Right forelimb (tissue), 1 donor: ENCODE measurements at regions not wholly inside any gene's neighbourhood (a gene's known extent, or its start where the extent isn't known, plus 50 kb on each side); places are given as distances from the start of the nearest gene placed in this dataset.
"Not testable (repeated sequence)": the region's sequence is repeated elsewhere in the genome, so short reads cannot be mapped to it uniquely, and the experiment has no call there.

ENCODE experiments used
- DNase-seq: peaks from one replicate; pipeline ENCODE4 v3.0.0-alpha.2; 2018

- DNase-seq = no peak
These were observed 199.9 kb downstream of the SHOX start for GRCh38 chrX:830532-830931.

DNA sequence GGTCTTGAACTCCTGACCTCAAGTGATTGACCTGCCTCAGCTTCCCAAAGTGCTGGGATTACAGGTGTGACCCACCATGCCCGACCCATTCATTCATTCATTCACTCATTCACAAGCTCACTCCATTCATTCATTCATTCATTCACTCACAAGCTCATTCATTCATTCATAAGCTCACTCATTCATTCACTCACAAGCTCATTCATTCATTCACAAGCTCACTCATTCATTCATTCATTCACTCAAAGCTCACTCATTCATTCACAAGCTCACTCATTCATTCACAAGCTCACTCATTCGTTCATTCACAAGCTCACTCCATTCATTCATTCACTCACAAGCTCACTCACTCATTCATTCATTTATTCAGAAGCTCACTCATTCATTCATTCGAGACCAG is 198.6 kb downstream of the SHOX start:
- DNase-seq = no peak

GRCh38 chrX:828411-828959 is 197.9 kb downstream of the SHOX start:
- no peak for DNase-seq

DNA sequence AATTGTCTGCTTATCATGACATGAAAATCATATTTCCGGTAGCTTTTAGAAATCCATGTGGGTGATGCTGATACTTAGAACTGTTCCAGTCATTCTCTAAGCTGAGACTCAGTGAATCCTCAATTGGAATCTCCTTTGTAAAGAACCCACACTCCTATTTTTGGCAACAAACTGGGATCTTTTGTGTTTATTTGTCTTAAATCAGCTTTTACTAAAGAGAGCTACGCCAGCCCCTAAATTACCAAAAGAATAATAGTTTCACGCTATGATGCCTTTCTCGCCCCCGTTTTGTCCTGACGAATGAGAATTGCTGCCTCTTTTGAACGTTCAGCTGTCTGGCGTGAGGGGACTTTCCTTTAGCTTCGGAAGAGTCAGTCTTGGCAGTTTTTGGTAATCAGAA is 195.9 kb downstream of the SHOX start:
- DNase-seq = no peak

DNA sequence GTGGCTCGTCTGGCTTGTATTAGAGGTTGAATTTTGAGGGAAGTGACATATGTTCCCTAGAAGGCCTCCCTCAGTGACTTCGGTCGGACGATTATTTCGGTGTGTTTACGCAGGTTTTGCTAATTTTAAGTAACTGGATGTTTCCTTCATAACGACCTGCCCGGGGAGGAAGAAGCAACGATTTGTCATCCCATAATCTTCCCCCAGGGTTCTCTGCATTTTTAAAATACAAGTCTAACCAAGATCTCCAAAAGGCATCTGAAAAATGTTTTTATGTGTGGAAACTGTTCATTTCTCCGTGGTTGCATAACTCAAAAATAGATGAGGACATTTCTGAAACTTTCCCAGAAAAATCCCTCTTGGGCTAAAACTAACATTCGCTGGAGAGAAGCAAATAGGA is 195.4 kb downstream of the SHOX start:
- DNase-seq = no peak

GRCh38 chrX:823073-823472 is 192.5 kb downstream of the SHOX start:
- DNase-seq = not testable (repeated sequence)

DNA sequence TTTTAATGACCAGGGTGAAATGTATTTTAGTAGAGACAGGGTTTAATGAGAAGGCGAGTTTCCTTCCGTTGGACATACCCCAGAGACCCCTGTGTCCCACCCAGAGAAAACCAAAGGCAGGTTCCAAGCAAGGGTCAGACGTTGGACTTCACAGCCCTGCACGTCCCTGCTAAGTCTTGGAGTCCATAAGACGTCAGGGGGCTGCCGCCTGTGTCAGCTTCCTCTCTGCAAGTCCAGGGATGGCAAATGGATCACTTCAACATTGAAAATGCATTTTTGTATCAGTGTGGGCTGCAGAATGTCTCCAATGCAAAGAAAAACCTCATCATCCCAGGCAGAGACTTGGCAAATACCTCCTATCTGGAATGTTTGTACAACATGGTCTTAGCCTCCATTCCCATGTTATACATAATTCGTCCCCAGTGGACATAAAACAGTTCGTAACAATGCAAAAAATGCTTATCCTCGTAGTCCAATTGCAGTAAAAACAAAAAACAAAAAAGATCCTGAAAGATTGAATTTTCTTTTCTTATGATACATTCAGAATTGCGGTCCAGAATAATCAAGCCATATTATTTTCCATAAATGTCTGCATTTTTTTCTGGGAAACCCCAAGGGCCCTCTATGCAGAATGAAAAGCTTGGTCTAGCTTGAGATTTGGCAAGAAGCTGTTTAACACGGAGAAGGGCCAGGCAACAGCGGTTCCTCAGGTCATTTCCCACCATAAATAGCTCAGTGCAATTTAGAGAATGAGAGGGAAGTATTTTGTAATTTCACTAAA is 190.9 kb downstream of the SHOX start:
- no peak for DNase-seq

DNA sequence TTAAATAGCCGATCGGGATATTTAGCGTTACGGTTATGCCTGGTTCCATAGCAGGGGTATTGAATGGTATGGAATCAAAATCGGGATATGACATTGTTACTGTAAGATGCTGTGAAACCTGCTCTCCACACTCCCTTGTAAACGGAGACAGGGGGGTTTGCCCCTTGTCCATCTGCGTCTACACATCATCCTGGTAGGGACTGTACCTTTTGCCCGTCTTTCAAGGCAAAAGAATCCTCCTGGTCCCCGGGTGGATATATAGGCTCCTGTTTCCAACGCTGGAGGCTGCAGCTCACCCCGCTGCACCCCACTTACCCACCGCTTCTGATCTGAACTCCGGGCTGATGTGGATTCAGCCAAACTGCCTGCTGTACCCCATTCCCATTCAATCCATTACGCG is 189.1 kb downstream of the SHOX start:
- no peak for DNase-seq

- no peak for DNase-seq
These were observed 187.2 kb downstream of the SHOX start for GRCh38 chrX:817759-818300.

GRCh38 chrX:817147-817546 is 186.6 kb downstream of the SHOX start:
- DNase-seq = not testable (repeated sequence)

DNA sequence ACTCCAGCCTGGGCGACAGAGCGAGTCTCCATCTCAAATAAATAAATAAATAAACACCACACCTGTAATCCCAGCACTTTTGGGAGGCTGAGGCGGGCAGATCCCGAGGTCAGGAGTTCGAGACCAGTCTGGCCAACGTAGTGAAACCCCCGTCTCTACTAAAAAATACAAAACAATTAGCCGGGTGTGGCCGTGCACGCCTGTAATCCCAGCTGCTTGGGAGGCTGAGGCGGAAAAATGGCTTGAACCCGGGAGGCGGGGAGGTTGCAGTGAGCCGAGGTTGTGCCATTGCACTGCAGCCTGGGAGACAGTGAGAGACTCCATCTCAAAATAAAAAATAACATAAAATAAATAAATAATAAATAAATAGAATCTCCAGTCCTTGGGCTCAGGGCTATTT is 185.8 kb downstream of the SHOX start:
- DNase-seq = no peak

DNA sequence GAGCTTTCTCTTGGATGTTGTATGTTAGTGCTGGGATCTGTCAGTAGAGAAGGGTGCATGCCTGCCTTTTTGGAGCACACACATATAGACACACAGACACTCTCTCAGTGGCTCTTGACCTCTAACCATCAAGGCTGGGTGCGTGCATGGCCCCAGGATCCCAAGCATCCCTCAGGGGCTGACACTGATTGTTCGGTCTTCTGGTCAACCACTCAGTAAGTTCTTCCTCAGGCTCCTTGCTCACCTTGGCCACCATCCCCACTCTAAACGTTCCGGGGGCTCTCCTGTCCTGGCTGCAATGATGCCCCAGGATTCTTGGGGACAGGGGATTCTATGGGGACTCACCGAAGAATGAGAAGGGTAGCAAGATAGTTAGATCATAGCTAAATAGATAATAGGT is 179.6 kb downstream of the SHOX start:
- DNase-seq = no peak

DNA sequence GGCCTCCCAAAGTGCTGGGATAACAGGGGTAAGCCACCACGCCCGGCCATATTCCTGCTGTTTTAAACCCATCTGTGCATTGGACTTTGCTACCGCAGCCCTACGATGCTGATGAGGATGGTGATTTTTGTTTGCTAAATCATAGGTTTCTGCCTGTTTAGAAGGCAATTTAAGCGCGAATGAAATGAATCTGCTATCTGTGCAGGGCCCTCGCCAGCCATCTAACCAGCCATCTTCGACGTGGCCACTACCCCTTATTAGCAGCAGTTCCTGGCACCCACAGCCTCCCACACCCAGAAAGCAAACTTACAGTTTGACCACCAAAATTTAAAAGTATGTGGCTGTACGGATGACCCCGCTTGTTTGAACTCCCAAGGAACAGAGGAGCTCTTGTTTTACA is 178.5 kb downstream of the SHOX start:
- no peak for DNase-seq

DNA sequence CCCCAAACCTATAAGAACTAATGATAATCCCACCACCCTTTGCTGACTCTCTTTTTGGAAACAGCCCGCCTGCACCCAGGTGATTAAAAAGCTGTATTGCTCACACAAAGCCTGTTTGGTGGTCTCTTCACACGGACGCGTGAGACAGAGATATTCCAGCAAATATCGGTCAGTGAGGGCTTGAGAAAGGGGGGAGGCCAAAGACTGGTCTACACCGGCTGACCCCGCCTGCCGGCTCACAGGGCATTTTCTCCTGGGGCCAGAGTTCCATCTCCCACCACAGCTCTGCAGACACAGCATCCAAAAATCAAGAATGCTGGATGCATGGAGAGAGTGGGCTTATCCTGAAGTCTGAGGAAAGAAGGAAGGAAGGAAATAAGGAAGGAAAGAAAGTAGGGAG is 176.0 kb downstream of the SHOX start:
- DNase-seq = no peak

GRCh38 chrX:805988-806387 is 175.4 kb downstream of the SHOX start:
- no peak for DNase-seq

GRCh38 chrX:805103-805670 is 174.6 kb downstream of the SHOX start:
- no peak for DNase-seq

DNA sequence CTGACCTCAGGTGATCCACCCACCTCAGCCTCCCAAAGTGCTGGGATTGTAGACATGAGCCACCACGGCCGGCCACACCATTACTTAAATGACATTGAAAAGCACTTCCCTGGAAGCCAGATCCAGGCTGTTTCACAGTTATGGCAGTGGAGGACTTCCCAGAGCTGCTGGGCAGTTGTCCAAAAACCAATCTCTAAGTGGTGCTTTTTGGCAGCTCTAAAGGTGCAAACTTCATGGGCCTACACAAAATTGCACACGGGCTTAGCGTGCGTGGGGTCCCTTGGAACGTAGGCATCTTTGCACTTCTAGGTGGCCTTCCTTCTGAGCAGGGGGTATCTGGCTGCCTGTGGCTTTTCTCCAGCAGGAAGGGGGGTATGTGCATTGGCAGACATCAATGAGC is 172.3 kb downstream of the SHOX start:
- DNase-seq = no peak

DNA sequence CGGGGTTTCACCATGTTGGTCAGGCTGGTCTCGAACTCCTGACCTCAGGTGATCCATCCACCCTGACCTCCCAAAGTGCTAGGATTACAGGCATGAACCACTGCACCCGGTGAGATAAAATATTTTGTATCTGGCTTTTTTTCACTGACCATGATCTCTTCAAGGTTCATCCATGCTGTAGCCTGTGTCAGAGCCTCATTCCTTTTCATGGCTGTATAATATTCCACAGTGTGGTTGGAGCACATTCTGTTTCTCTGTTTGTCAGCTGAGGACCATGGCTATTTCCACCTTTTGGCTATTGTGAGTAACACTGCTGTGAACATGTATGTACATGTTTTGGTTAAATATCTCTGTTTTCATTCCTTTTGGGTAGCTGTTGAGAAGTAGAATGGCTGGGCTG is 169.2 kb downstream of the SHOX start:
- DNase-seq = no peak

DNA sequence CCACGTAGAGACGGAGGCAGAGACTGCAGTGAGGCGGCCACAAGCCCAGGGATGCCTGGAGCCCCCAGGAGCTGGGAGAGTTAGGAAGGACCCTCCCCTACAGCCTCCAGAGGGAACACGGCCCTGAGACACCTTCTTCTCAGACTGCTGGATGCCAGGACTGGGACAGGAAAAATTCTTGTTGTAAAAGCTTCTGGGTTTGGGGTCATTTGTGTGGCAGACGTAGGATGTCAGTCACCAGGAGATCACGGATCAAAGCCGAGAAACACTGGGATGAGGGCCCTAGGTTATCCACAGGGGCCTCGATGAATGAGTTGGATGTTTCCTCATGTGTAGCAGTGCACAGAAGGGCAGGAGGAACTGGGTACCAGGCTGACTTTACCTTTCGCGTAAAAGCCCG is 163.7 kb downstream of the SHOX start:
- DNase-seq = no peak

DNA sequence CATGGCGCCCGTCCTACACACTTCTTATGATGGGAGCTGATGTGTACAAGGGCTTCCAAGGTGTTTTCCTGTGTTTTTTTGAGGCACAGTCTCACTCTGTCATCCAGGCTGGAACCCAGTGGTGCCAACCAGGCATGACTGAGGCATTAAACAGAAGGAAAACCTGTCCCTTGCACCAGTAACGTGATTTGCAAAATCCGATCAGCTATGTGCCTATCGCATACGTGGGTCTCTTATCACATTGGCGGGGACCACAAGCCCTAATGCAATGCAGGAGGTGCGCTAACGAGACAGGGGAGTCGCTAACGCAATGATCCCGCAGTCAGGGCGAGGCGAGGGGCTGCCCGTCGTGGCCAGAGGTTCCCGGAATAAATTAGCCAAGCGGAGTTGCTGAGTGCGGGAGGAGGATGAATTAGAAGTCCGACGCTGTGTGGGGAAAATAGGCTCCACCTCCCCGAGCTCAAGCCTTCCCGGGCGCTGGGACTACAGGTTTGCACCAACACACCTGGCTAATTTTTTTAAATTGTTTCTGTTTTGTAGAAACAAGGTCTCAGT is 162.7 kb downstream of the SHOX start:
- DNase-seq = no peak

- DNase-seq = no peak
These were observed 161.0 kb downstream of the SHOX start for GRCh38 chrX:791479-792034.

DNA sequence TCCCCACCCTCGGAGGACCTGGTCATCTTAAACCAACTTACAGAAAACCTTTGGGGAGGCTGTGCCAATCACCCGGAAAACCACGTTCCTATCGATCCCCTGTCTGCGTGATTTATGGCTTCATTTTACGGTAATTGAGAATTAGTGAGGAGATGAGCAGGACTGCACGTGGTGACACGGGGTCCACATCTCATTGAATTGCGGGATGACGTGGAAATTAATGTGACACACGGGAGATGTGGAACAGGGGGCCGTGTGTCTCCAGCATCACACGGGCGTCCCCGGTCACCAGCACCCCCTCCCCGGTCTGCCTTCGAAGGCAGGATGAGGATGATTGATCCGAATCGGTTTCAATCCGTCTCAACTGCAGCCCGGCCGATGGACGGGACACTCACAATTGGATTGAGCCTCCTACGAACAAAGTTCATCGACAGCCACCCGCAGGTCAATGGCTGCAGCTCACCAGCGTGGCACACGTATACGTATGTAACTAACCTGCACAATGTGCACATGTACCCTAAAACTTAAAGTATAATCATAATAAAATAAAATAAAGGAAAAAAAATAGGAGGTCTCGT is 160.3 kb downstream of the SHOX start:
- DNase-seq = no peak

DNA sequence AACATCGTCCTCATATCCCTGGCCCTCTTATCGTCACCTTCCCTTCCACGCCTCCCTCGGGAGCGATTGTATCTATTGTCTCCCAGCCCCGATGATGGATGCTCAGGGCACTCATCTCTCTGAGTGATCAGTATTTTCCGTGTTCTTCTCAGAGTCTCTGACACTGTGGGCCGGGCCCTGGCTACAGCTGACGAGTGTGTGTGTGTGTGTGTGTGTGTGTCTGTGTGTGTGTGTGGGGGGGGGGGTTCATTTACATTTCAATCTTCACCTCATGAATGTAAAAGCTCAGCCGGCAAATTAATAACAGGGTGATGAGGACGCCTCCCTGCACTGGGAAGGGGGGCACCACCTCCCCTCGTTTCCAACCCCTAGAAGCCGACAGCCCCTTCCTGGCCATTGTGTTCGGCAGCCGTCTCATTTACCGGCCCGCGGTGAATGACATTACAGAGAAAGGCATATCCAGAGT is 159.5 kb downstream of the SHOX start:
- no peak for DNase-seq
